GM12892 (cell line): ENCODE measurements at regions not wholly inside any gene's neighbourhood (a gene's known extent, or its start where the extent isn't known, plus 50 kb on each side); places are given as distances from the start of the nearest gene placed in this dataset.

Source experiments
- DNase-seq: peaks from one replicate; pipeline ENCODE4 v3.0.0; 2011; ENCODE audit not compliant: insufficient read length
- FAIRE-seq: peaks from 2 replicates; lab custom pipeline; 2011; peaks lifted over from hg19 to GRCh38; lab: Jason Lieb, UNC
- POLR2A ChIP-seq: IDR thresholded peaks from 2 replicates; pipeline ENCODE4 v1.6.1; 2011; ENCODE audit warnings: low read depth, low read length, control low read depth
- POLR2AphosphoS5 ChIP-seq: IDR thresholded peaks from 2 replicates; pipeline ENCODE4 v1.6.1; 2011; ENCODE audit warnings: low read depth, low read length, control low read depth
- TAF1 ChIP-seq: IDR thresholded peaks from 2 replicates; pipeline ENCODE4 v1.6.1; 2011; ENCODE audit warnings: low read depth, mild to moderate bottlenecking, control low read depth, low read length, borderline replicate concordance

DNA sequence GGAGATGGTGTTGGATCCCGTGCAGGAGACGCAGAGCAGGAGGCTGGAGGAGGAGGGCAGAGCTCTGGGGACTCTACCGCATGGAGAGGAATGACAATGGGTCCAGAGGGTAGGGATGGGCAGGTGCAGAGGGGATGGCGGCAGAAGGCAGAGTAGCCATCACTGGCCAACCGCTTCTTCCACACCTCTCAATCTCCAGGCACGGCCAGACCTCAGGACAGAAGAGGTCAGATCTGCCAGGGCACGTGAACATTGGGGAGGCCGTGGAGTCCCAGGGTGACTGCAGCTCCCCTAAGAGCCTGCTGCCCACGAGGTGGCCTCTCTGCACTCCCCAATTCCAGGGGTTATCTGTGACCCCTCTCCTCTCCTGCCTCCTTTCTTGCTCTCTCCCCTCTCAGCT lies 162.7 kb upstream of the HDAC4 start:
- no peak for FAIRE-seq
- DNase-seq: no peak
- TF ChIP-seq TAF1 (no peak), POLR2AphosphoS5 (no peak), POLR2A (no peak)

DNA sequence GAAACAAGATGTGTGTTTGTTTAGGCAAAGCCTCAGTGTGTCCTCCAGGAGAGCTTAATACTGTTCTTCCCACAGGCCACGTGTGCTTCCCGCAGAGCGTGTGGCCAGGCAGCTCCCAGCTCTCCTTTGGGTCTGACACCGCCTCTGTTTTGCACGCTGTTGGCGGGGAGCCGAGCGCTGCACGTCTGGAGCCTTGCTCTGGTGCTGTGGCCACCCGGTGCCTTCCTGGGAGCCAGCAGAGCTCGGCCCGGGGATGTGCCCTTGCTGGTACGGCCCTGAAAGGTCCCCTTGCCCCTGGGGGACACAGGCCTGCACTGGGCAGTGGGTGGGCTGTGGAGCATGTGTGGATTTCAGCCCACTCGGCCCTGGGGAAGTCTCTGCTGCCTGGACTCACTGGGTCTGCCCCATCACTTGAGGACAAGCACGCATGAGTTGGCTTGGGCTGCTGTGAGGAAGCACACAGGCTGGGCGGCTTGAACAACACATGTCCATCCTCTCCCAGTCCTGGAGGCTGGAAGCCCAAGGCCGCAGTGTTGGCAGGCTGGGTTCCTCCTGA lies 160.7 kb upstream of the HDAC4 start:
- DNase-seq (no peak), FAIRE-seq (no peak)
- TF ChIP-seq POLR2A: no peak
- no peak for TF ChIP-seq TAF1
- TF ChIP-seq POLR2AphosphoS5: no peak

- DNase-seq (no peak), FAIRE-seq (no peak)
- no peak for TF ChIP-seq TAF1
- no peak for TF ChIP-seq POLR2A
- TF ChIP-seq POLR2AphosphoS5: no peak
Observed at GRCh38 chr2:239559417-239560261, 158.8 kb upstream of the HDAC4 start.

GRCh38 chr2:239558661-239559060 lies 157.8 kb upstream of the HDAC4 start:
- DNase-seq: no peak
- no peak for FAIRE-seq
- TF ChIP-seq TAF1 (no peak), POLR2A (no peak), POLR2AphosphoS5 (no peak)

- FAIRE-seq (no peak), DNase-seq (no peak)
- TF ChIP-seq TAF1 (no peak), POLR2A (no peak), POLR2AphosphoS5 (no peak)
Observed at GRCh38 chr2:239557516-239557915, 156.7 kb upstream of the HDAC4 start.

GRCh38 chr2:239555571-239555905 lies 154.7 kb upstream of the HDAC4 start:
- no peak for FAIRE-seq
- TF ChIP-seq TAF1: no peak
- no peak for TF ChIP-seq POLR2AphosphoS5
- no peak for TF ChIP-seq POLR2A
- no peak for DNase-seq

DNA sequence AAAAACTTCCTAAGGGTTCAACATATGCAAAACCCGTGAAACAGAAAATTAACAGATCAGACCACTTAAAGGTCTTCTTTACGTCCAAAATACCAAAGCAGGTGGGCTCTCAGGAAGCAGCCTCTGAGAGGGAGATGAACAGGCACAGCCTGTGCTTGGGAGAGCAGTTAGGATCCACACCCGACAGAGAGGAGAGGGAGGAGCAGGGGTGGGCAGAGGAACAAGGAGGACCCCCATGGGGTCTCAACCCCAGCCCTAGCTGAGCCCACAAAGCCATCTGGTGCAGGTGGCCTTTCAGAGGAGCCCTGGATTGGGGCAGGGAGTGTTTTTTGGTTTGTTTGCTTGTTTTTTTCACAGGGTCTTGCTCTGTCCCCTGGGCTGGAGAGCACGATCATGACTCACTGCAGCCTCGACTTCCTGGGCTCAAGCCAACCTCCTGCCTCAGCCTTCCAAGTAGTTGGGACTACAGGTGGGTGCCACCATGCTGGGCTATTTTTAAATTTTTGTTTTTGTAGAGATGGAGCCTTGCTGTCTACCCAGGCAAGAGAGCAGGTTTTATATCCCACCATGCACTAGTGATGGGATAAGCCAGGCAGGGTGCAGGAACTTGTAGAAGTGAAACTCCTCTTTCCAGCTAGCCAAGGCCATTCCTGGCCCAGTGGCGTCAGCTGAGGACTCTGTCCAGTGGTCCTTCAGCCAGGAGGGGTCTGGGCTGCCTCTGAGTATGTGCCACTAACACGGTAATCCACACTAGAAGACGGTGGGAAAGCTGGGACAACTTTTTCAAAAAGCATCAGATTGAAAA lies 154.1 kb upstream of the HDAC4 start:
- no peak for DNase-seq
- FAIRE-seq: no peak
- TF ChIP-seq POLR2AphosphoS5 (no peak), POLR2A (no peak), TAF1 (no peak)

DNA sequence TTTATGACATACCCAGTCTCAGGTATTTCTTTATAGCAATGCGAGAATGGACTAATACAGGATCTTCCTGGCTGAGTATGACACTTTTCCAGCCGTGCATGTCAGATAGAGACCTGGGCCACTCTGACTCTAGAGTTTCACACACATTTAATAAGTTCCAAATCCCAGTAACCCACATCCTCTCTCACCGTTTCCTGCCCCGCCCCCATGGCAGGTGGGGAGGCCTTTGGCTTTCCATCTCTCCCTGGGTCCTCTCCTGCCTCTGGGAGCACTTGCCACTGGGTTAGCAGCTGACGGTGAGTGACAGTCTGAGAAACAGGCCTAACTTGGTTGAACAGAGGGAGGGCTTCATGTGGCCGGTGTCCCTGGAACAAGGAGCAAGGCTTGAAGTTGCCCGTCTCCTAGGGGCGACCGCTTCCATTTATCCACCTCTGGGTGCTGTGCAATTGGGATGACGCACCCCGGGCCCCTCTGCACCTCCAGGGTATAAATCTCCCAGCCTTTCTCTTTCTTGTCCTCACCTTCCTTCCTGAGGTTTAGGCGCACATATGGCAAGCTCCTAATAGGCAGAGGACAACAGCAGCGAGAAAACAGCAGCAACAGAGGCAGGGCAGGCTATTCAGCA lies 152.7 kb upstream of the HDAC4 start:
- DNase-seq (no peak), FAIRE-seq (no peak)

GRCh38 chr2:239552213-239552926 lies 151.6 kb upstream of the HDAC4 start:
- no peak for DNase-seq
- FAIRE-seq: no peak
- TF ChIP-seq POLR2AphosphoS5 (no peak), TAF1 (no peak), POLR2A (no peak)

More for the DNA sequence above, 152.7 kb upstream of the HDAC4 start:
- TF ChIP-seq POLR2A: no peak

- DNase-seq (no peak), FAIRE-seq (no peak)
- TF ChIP-seq POLR2A (no peak), TAF1 (no peak), POLR2AphosphoS5 (no peak)
Observed at GRCh38 chr2:239551206-239551605, 150.4 kb upstream of the HDAC4 start.

- TF ChIP-seq POLR2AphosphoS5 (no peak), TAF1 (no peak), POLR2A (no peak)
- FAIRE-seq: no peak
- no peak for DNase-seq
Observed at GRCh38 chr2:239550357-239550756, 149.5 kb upstream of the HDAC4 start.
